H1 (cell line): ENCODE measurements at regions not wholly inside any gene's neighbourhood (a gene's known extent, or its start where the extent isn't known, plus 50 kb on each side); places are given as distances from the start of the nearest gene placed in this dataset.

ENCODE experiments used
- CTCF ChIA-PET: fragments of 300-600 bp; sonication (Branson Sonifier 250); formaldehyde crosslinking; loops from one replicate; lab custom pipeline; 2021; ENCODE audit not compliant: partially characterized antibody; lab: Charles Lee
- POLR2A ChIA-PET: fragments of 300-600 bp; sonication (Branson Sonifier 250); formaldehyde crosslinking; loops from one replicate; lab custom pipeline; 2021; ENCODE audit warnings: inconsistent platforms; ENCODE audit not compliant: partially characterized antibody; lab: Charles Lee
- DNase-seq, 2 experiments: peaks; one replicate each; pipeline versions ENCODE4 v3.0.0 to v3.0.0-alpha.2; 2010 to 2022; ENCODE audit warnings: low spot score in 2 of 2, low read depth in 1 of 2, mixed read lengths in 1 of 2
- FAIRE-seq: peaks from 2 replicates; lab custom pipeline; 2011; peaks lifted over from hg19 to GRCh38; lab: Jason Lieb, UNC
- H2AFZ ChIP-seq: 2 replicates; pipeline ENCODE4 v1.8.1; 2012; ENCODE audit warnings: low read length, inconsistent platforms
- H2AK5ac ChIP-seq: 2 replicates; pipeline ENCODE4 v1.6.1; 2013; ENCODE audit warnings: low read depth, low read length
- H2BK120ac ChIP-seq: replicated peaks from 2 replicates; pipeline ENCODE3; 2013; ENCODE audit warnings: low read depth, low read length, inconsistent platforms
- H2BK12ac ChIP-seq: 2 replicates; pipeline ENCODE4 v1.6.1; 2013; ENCODE audit warnings: low read depth, low read length
- H2BK15ac ChIP-seq: 2 replicates; pipeline ENCODE4 v1.6.1; 2013; ENCODE audit warnings: low read length
- H2BK20ac ChIP-seq: 2 replicates; pipeline ENCODE4 v1.6.1; 2013; ENCODE audit warnings: low read length
- H2BK5ac ChIP-seq: 2 replicates; pipeline ENCODE4 v1.6.1; 2013; ENCODE audit warnings: low read depth, low read length
- H3K14ac ChIP-seq: 2 replicates; pipeline ENCODE4 v1.6.1; 2013; ENCODE audit warnings: inconsistent platforms; ENCODE audit not compliant: insufficient read length
- H3K18ac ChIP-seq: 2 replicates; pipeline ENCODE4 v1.6.1; 2013; ENCODE audit warnings: low read length; ENCODE audit errors: extremely low read depth
- H3K23ac ChIP-seq: 2 replicates; pipeline ENCODE4 v1.6.1; 2013; ENCODE audit warnings: inconsistent platforms; ENCODE audit not compliant: insufficient read length
- H3K23me2 ChIP-seq: 2 replicates; pipeline ENCODE4 v1.6.1; 2013; ENCODE audit warnings: low read depth, low read length
- H3K27ac ChIP-seq: 2 replicates; pipeline ENCODE4 v1.6.1; 2011; ENCODE audit warnings: low read depth, low read length, inconsistent platforms
- H3K27me3 ChIP-seq, 4 experiments: replicated peaks in 1 of 4; 1 replicate in 1 of 4; 2 replicates in 3 of 4; pipeline versions ENCODE4 v1.6.1 to v1.8.1; 2011 to 2013; ENCODE audit warnings: low read length in 3 of 4, mild to moderate bottlenecking in 3 of 4, inconsistent platforms in 2 of 4, mixed read lengths in 2 of 4, moderate library complexity in 1 of 4; ENCODE audit not compliant: control insufficient read depth in 3 of 4, insufficient read depth in 3 of 4; ENCODE audit errors: extremely low read depth in 1 of 4
- H3K36me3 ChIP-seq, 4 experiments: 2 replicates each; pipeline versions ENCODE4 v1.6.1 to v1.8.1; 2011 to 2013; ENCODE audit warnings: mild to moderate bottlenecking in 4 of 4, low read length in 3 of 4, moderate library complexity in 2 of 4, control low read depth in 1 of 4, inconsistent platforms in 1 of 4; ENCODE audit not compliant: insufficient read depth in 4 of 4, control insufficient read depth in 2 of 4
- H3K4ac ChIP-seq: replicated peaks from 2 replicates; pipeline ENCODE3; 2013; ENCODE audit warnings: low read length, low read depth, mixed read lengths, inconsistent platforms; ENCODE audit not compliant: insufficient read length
- H3K4me1 ChIP-seq, 4 experiments: replicated peaks in 1 of 4; 1 replicate in 1 of 4; 2 replicates in 3 of 4; pipeline versions ENCODE4 v1.6.1 to v1.8.1; 2011 to 2013; ENCODE audit warnings: low read length in 3 of 4, inconsistent platforms in 2 of 4, mixed read lengths in 1 of 4; ENCODE audit not compliant: insufficient read depth in 4 of 4, control insufficient read depth in 3 of 4
- H3K4me2 ChIP-seq, 2 experiments: 2 replicates each; pipeline versions ENCODE4 v1.6.1 to v1.8.1; 2011 to 2013; ENCODE audit warnings: low read depth in 2 of 2, low read length in 2 of 2, control low read depth in 1 of 2, inconsistent platforms in 1 of 2, mild to moderate bottlenecking in 1 of 2; ENCODE audit not compliant: insufficient read depth in 1 of 2
- H3K4me3 ChIP-seq, 4 experiments: fragments of 200-600, 300-600 bp in 1 of 4; sonication (generic), shearing (Covaris generic), sonication (Bioruptor Twin) in 1 of 4; 2 replicates each; pipeline versions ENCODE4 v1.5.1 to v1.8.1; 2011 to 2016; ENCODE audit warnings: low read length in 4 of 4, low read depth in 3 of 4, control low read depth in 2 of 4, inconsistent platforms in 2 of 4, mild to moderate bottlenecking in 2 of 4, mixed read lengths in 1 of 4, moderate library complexity in 1 of 4; ENCODE audit not compliant: insufficient read depth in 2 of 4; ENCODE audit errors: extremely low read depth in 1 of 4
- H3K56ac ChIP-seq: replicated peaks from 2 replicates; pipeline ENCODE3; 2013; ENCODE audit warnings: low read depth, mild to moderate bottlenecking, mixed read lengths, low read length, inconsistent platforms; ENCODE audit not compliant: insufficient read length
- H3K79me1 ChIP-seq: 2 replicates; pipeline ENCODE4 v1.6.1; 2013; ENCODE audit warnings: low read depth, low read length, control low read depth
- H3K79me2 ChIP-seq, 2 experiments: 2 replicates each; pipeline versions ENCODE4 v1.6.1 to v1.8.1; 2012 to 2013; ENCODE audit warnings: low read length in 2 of 2, mild to moderate bottlenecking in 2 of 2, inconsistent platforms in 1 of 2; ENCODE audit not compliant: insufficient read depth in 2 of 2, control insufficient read depth in 1 of 2
- H3K9ac ChIP-seq, 4 experiments: replicated peaks in 1 of 4; 1 replicate in 1 of 4; 2 replicates in 3 of 4; pipeline versions ENCODE4 v1.6.1 to v1.8.1; 2011 to 2013; ENCODE audit warnings: low read depth in 3 of 4, low read length in 3 of 4, control low read depth in 2 of 4, mild to moderate bottlenecking in 2 of 4, moderate library complexity in 2 of 4, inconsistent platforms in 1 of 4; ENCODE audit errors: extremely low read depth in 1 of 4
- H3K9me3 ChIP-seq, 2 experiments: 2 replicates each; pipeline versions ENCODE4 v1.6.1 to v1.8.1; 2012 to 2013; ENCODE audit warnings: mild to moderate bottlenecking in 2 of 2, moderate library complexity in 2 of 2, control low read depth in 1 of 2, inconsistent platforms in 1 of 2, low read depth in 1 of 2, low read length in 1 of 2, mixed read lengths in 1 of 2; ENCODE audit not compliant: insufficient read depth in 2 of 2
- H4K20me1 ChIP-seq, 2 experiments: replicated peaks in 1 of 2; 2 replicates each; pipeline versions ENCODE3 to v1.8.1; 2011 to 2013; ENCODE audit warnings: inconsistent platforms in 2 of 2, low read length in 2 of 2, mild to moderate bottlenecking in 1 of 2; ENCODE audit not compliant: insufficient read depth in 2 of 2, control insufficient read depth in 1 of 2
- H4K5ac ChIP-seq: 2 replicates; pipeline ENCODE4 v1.6.1; 2013; ENCODE audit warnings: low read length, low read depth, mixed read lengths, inconsistent platforms; ENCODE audit not compliant: insufficient read length
- H4K8ac ChIP-seq: 2 replicates; pipeline ENCODE4 v1.8.0; 2013; ENCODE audit warnings: mild to moderate bottlenecking, moderate library complexity, low read length, inconsistent platforms; ENCODE audit not compliant: insufficient read depth; ENCODE audit errors: extremely low read depth
- H4K91ac ChIP-seq: replicated peaks from 2 replicates; pipeline ENCODE3; 2013; ENCODE audit warnings: low read length, mixed read lengths, inconsistent platforms; ENCODE audit not compliant: insufficient read length
- CHD2 ChIP-seq: IDR thresholded peaks from 2 replicates; pipeline ENCODE4 v1.6.1; 2012; ENCODE audit warnings: low read length, improper control_type of control experiment
- EGR1 ChIP-seq: IDR thresholded peaks from 2 replicates; pipeline ENCODE4 v1.6.1; 2011; ENCODE audit warnings: low read depth, low read length, borderline replicate concordance
- POU5F1 ChIP-seq: IDR thresholded peaks from 2 replicates; pipeline ENCODE4 v1.6.1; 2011; ENCODE audit warnings: low read depth, mild to moderate bottlenecking, low read length, moderate library complexity
- SIN3A ChIP-seq, 2 experiments: IDR thresholded peaks in 1 of 2; conservative IDR thresholded peaks in 1 of 2; 2 replicates each; pipeline ENCODE4 v1.6.1; 2011 to 2012; ENCODE audit warnings: low read length in 2 of 2, improper control_type of control experiment in 1 of 2, low read depth in 1 of 2, mild to moderate bottlenecking in 1 of 2
- SP1 ChIP-seq: IDR thresholded peaks from 2 replicates; pipeline ENCODE4 v1.6.1; 2011; ENCODE audit warnings: low read depth, low read length
- WGBS, 2 experiments: shearing (Covaris generic) in 1 of 2; methylation state at CpG; one replicate each; pipeline versions ENCODE4 v1.1.6 to v1.1.7; 2013 to 2015; ENCODE audit warnings: low lambda C conversion rate in 2 of 2, mixed read lengths in 2 of 2, inconsistent platforms in 1 of 2, low coverage in 1 of 2, missing lambda C conversion rate in 1 of 2; ENCODE audit not compliant: insufficient replicate concordance in 2 of 2, insufficient coverage in 1 of 2, insufficient read length in 1 of 2; ENCODE audit errors: extremely low coverage in 1 of 2, missing lambda C conversion rate in 1 of 2; 5-methylcytosine and 5-hydroxymethylcytosine counted together
- TF ChIP-seq, protein P1 (sequence below): IDR thresholded peaks from 2 replicates; pipeline ENCODE4 v1.6.1; 2012; ENCODE audit warnings: inconsistent platforms

DNA sequence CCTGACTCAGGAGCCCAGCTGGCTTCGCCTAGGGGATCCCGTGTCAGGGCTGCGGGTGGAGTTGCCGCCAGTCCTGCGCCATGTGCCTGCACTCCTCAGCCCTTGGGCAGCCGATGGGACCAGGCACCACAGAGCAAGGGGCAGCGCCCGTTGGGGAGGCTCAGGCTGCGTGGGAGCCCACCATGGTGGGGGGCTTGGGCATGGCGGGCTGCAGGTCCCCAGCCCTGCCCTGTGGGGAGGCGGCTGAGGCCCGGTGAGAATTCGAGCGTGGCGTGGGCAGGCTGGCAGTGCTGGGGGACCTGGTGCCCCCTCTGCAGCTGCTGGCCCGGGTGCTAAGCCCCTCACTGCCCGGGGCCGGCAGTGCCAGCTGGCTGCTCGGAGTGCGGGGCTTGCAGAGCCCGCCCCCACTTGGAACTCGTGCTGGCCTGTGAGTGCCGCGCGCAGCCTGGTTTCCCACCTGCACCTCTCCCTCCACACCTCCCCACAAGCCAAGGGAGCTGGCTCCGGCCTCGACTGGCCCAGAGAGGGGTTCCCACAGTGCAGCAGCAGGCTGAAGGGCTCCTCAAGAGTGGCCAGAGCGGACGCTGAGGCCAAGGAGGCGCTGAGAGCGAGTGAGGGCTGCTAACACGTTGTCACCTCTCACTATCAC, 135.1 kb upstream of the SEL1L start:
- Histone ChIP-seq H4K5ac (no peak overlapping the region), H3K79me1 (no peaks in the 10 kb centered on the region), H3K27ac (no peak overlapping the region), H3K9ac (no peak overlapping the region), H3K23me2 (peaks cover 2% of the 10 kb centered on the region; the same call in 1 of the 2 replicates), H2BK12ac (no peak overlapping the region), H2BK15ac (no peak overlapping the region), H3K18ac (no peak overlapping the region), H3K4me1 (no peaks in the 10 kb centered on the region), H4K8ac (no peak overlapping the region), H3K4ac (no peak overlapping the region), H3K27me3 (no peaks in the 10 kb centered on the region), H3K23ac (no peak overlapping the region), H3K79me2 (no peaks in the 10 kb centered on the region), H2BK120ac (no peak overlapping the region), H2BK5ac (no peak overlapping the region), H3K56ac (no peak overlapping the region), H3K9me3 (peaks cover 0 to 7% of the 10 kb centered on the region in 2 experiments; a peak in 2 of 4 replicates), H3K14ac (no peak overlapping the region), H3K4me2 (no peak overlapping the region), H4K20me1 (no peaks in the 10 kb centered on the region), H2BK20ac (no peak overlapping the region), H3K36me3 (peaks cover 0 to 5% (median 0%) of the 10 kb centered on the region in 4 experiments; a peak in 1 of 8 replicates), H2AFZ (no peak overlapping the region), H3K4me3 (no peak overlapping the region), H2AK5ac (no peak overlapping the region), H4K91ac (no peak overlapping the region)
- DNase-seq (no peak), FAIRE-seq (no peak)
- ChIA-PET CTCF (interaction anchor here (0.8 to 2.4 kb wide), 7 partner anchors 9 to 103 kb away, joined by 3 to 12 read pairs (median 3); no protein-coding TSS in a partner anchor), POLR2A (no interaction called here)
- 95% methylated on average over 18 of the region's 32 CpGs; no CpG with 5 or more reads in 1 of the 2 experiments for WGBS, 2 experiments
- no peak for TF ChIP-seq SP1
- no peak for TF ChIP-seq SIN3A (conservative IDR thresholded peaks at IDR 0.05 in 1 of 2, IDR thresholded peaks at IDR 0.05 in 1 of 2; ENCODE audit: low read depth in 1 of 2, low read length in 2 of 2)
- TF ChIP-seq, protein P1, sequence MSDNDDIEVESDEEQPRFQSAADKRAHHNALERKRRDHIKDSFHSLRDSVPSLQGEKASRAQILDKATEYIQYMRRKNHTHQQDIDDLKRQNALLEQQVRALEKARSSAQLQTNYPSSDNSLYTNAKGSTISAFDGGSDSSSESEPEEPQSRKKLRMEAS = no peak
- TF ChIP-seq POU5F1 = no peak
- TF ChIP-seq CHD2 = no peak
- TF ChIP-seq EGR1 = no peak
- TF ChIP-seq, all 59 proteins: peak for 0
